Neural progenitor cell (in vitro differentiated cells): ENCODE measurements at regions not wholly inside any gene's neighbourhood (a gene's known extent, or its start where the extent isn't known, plus 50 kb on each side); places are given as distances from the start of the nearest gene placed in this dataset.

ENCODE experiments used
- EZH2phosphoT487 ChIP-seq: fragments of 200-600 bp; sonication (generic); IDR thresholded peaks from 2 replicates; pipeline ENCODE4 v1.6.1; 2017; ENCODE audit warnings: antibody characterized with exemption
- TF ChIP-seq, protein P1 (sequence below): fragments of 200-600 bp; sonication (generic); IDR thresholded peaks from 2 replicates; pipeline ENCODE4 v1.5.1; 2017; ENCODE audit warnings: antibody characterized with exemption, mild to moderate bottlenecking

DNA sequence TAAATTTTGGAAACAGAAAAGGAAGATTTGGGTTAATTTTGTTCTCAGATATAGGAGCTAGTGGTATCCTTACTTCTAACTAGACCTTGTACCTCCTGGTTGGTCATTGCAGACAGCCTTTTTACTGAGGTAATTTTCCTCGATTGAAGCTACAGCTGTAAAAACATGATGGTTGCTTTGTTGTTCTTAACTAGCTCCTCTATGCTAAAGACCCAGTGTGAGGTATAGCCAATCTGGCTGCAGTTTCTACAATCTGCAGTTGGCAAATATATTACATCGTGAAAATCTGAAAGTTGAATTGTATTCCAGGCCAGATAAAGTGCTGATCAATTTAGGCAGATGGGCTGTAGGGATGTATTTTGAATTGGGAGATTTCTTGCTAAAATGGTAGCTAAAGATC is 116.5 kb downstream of the AASDHPPT start:
- TF ChIP-seq, protein P1, sequence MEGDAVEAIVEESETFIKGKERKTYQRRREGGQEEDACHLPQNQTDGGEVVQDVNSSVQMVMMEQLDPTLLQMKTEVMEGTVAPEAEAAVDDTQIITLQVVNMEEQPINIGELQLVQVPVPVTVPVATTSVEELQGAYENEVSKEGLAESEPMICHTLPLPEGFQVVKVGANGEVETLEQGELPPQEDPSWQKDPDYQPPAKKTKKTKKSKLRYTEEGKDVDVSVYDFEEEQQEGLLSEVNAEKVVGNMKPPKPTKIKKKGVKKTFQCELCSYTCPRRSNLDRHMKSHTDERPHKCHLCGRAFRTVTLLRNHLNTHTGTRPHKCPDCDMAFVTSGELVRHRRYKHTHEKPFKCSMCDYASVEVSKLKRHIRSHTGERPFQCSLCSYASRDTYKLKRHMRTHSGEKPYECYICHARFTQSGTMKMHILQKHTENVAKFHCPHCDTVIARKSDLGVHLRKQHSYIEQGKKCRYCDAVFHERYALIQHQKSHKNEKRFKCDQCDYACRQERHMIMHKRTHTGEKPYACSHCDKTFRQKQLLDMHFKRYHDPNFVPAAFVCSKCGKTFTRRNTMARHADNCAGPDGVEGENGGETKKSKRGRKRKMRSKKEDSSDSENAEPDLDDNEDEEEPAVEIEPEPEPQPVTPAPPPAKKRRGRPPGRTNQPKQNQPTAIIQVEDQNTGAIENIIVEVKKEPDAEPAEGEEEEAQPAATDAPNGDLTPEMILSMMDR, result no peak
- no peak for TF ChIP-seq EZH2phosphoT487
